HG03103 (cell line): ENCODE measurements at regions not wholly inside any gene's neighbourhood (a gene's known extent, or its start where the extent isn't known, plus 50 kb on each side); places are given as distances from the start of the nearest gene placed in this dataset.
"Not testable (repeated sequence)": the region's sequence is repeated elsewhere in the genome, so short reads cannot be mapped to it uniquely, and the experiment has no call there.

Experiments used
- ATAC-seq: cut with Tn5 transposase; IDR thresholded peaks from one replicate; pipeline ENCODE4 v1.9.1; 2021; ENCODE audit warnings: low read depth; ENCODE audit not compliant: unreplicated experiment

GRCh38 chr15:62270216-62270921 lies 105.3 kb upstream of the C2CD4B start:
- no peak for ATAC-seq

GRCh38 chr15:62272290-62272689 lies 107.2 kb upstream of the C2CD4B start:
- no peak for ATAC-seq

GRCh38 chr15:62275831-62276230 lies 110.7 kb upstream of the C2CD4B start:
- ATAC-seq = no peak

- no peak for ATAC-seq
These were observed 112.8 kb upstream of the C2CD4B start for GRCh38 chr15:62277816-62278394.

- no peak for ATAC-seq
These were observed 113.4 kb upstream of the C2CD4B start for GRCh38 chr15:62278534-62278933.

GRCh38 chr15:62279041-62279440 lies 114.0 kb upstream of the C2CD4B start:
- no peak for ATAC-seq

GRCh38 chr15:62280625-62281024 lies 115.5 kb upstream of the C2CD4B start:
- ATAC-seq = no peak

- not testable (repeated sequence) for ATAC-seq
These were observed 116.7 kb upstream of the C2CD4B start for GRCh38 chr15:62281801-62282200.

- ATAC-seq = no peak
These were observed 122.2 kb upstream of the C2CD4B start for GRCh38 chr15:62287066-62287857.

GRCh38 chr15:62288361-62289017 lies 123.4 kb upstream of the C2CD4B start:
- ATAC-seq = no peak

- ATAC-seq = no peak
These were observed 126.2 kb upstream of the C2CD4B start for GRCh38 chr15:62291262-62291661.

- no peak for ATAC-seq
These were observed 131.8 kb upstream of the C2CD4B start for GRCh38 chr15:62296756-62297507.

- ATAC-seq = no peak
These were observed 132.4 kb upstream of the C2CD4B start for GRCh38 chr15:62297522-62297921.

GRCh38 chr15:62297933-62298332 lies 132.8 kb upstream of the C2CD4B start:
- ATAC-seq = no peak

- ATAC-seq = no peak
These were observed 133.7 kb upstream of the C2CD4B start for GRCh38 chr15:62298811-62299210.

- ATAC-seq = no peak
These were observed 134.5 kb upstream of the C2CD4B start for GRCh38 chr15:62299541-62299940.

GRCh38 chr15:62301993-62302675 lies 137.0 kb upstream of the C2CD4B start:
- no peak for ATAC-seq

GRCh38 chr15:62306851-62307504 lies 141.9 kb upstream of the C2CD4B start:
- ATAC-seq = no peak

GRCh38 chr15:62307551-62307950 lies 142.5 kb upstream of the C2CD4B start:
- ATAC-seq = no peak
